ENCODE measurements at regions not wholly inside any gene's neighbourhood (a gene's known extent, or its start where the extent isn't known, plus 50 kb on each side); places are given as distances from the start of the nearest gene placed in this dataset.
"Not testable (repeated sequence)": the region's sequence is repeated elsewhere in the genome, so short reads cannot be mapped to it uniquely, and the experiment has no call there.

- DNase-seq (ENCODE audit: low read depth in 2 of 3, low spot score in 1 of 3): no peak
Observed at GRCh38 chr12:31906557-31907301, 52.5 kb upstream of the RESF1 start.

GRCh38 chr12:31903025-31903424, 56.2 kb upstream of the RESF1 start:
- no peak for DNase-seq (ENCODE audit: low read depth in 2 of 3, low spot score in 1 of 3)

GRCh38 chr12:31900271-31900670, 58.9 kb upstream of the RESF1 start:
- DNase-seq (ENCODE audit: low read depth in 2 of 3, low spot score in 1 of 3): no peak

DNA sequence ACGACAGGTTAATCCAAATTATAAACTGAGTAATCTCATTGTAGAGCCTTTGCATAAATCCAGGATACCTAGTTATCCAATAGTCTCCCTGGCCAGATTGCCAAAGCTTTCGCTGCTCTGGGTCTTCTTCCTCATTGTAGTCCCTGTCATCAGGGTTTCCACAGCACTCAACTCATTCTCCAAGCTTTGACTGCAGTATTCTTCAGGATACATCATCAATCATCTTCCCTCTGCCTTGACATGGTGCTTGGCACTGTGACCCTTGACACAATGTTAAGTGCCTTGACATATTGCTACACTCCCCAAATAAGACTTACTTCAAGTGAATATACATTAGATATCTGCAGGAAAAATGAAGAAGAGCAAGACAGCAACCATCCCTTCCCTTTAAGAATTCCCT, 60.1 kb upstream of the RESF1 start:
- DNase-seq (ENCODE audit: low read depth in 2 of 3, low spot score in 1 of 3): no peak

- DNase-seq (ENCODE audit: low read depth in 2 of 3, low spot score in 1 of 3): no peak
Observed at GRCh38 chr12:31897781-31898503, 61.3 kb upstream of the RESF1 start.

GRCh38 chr12:31897092-31897491, 62.1 kb upstream of the RESF1 start:
- not testable (repeated sequence) for DNase-seq (ENCODE audit: low read depth in 2 of 3, low spot score in 1 of 3)

GRCh38 chr12:31896514-31897039, 62.6 kb upstream of the RESF1 start:
- peak; percentile 77 to 91 (median 79) for DNase-seq (ENCODE audit: low read depth in 2 of 3, low spot score in 1 of 3)

DNA sequence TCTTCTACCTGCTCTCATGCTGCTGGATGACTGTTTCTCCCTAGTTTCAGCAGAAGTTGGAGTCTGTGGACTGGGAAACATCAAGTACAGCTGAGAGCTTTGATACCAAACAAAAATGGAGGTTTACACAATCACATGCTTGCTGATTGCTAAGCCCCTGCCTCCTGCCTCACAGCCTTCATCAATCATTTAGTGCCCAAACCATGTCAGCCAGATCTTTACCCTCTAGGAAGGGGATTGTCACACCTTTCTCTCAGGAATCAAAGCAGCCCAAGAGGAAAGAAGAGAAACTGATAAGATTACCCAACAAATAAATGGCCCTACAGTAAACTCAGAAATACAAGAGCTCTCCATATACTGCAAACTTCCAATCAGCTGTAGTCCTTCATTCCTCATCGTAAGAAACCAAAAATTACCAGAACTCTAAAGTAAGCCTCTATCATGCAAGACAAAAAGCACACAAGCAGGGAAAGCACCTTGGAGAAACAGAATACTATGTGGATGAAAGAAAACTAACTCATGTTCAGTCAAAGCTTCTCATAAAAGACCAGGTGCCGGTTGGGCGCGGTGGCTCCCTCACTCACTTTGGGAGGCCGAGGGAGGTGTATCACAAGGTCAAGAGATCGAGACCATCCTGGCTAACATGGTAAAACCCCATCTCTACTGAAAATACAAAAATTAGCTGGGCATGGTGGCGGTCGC, 63.6 kb upstream of the RESF1 start:
- no peak for DNase-seq (ENCODE audit: low read depth in 2 of 3, low spot score in 1 of 3)

DNA sequence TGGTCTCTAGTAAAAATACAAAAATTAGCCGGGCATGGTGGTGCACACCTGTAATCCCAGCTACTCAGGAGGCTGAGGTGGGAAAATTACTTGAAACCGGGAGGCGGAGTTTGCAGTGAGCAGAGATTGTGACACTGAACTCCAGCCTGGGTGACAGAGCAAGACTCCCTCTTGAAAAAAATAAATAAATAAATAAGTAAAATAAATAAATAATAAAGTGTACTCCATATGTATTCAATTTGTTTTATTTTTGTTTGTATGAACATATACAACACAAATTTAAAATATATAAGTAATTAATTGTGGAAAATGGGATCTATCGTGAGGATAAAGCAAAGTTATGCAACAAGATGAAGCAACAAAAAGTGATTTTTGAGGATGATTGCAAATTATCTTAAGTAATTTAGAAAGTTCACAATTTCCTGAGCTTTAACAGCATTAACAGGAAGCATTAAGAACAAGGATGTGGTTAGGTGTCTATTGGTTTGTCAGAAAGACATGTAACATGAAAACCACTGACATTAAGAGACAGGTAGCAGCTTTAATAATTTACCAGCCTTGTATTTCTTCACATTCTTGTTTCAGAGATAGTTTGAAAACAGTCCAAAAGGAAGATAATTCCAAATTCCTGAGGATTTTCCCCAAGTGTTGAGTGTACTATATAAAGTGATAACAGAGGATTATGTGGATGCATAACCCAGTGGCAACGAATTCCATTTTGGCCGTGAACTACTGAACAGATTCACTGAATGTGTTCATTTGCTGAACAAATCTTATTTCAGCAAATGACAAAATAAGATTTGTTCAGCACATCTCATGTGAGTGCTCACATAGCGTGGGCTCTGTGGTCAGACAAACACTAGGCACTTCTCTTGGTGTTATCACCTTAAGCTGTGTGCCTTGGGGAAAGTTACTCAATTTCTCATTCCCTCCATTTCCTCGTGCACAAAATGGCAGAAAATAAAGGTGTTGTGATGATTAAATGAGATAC, 68.6 kb upstream of the RESF1 start:
- no peak for DNase-seq (ENCODE audit: low read depth in 2 of 3, low spot score in 1 of 3)

GRCh38 chr12:31887109-31887811, 72.0 kb upstream of the RESF1 start:
- DNase-seq (ENCODE audit: low read depth in 2 of 3, low spot score in 1 of 3): no peak

- DNase-seq (ENCODE audit: low read depth in 2 of 3, low spot score in 1 of 3): not testable (repeated sequence)
Observed at GRCh38 chr12:31882682-31883081, 76.5 kb upstream of the RESF1 start.

GRCh38 chr12:31880340-31880739, 78.9 kb upstream of the RESF1 start:
- DNase-seq (ENCODE audit: low read depth in 2 of 3, low spot score in 1 of 3): no peak

- DNase-seq (ENCODE audit: low read depth in 2 of 3, low spot score in 1 of 3): no peak
Observed at GRCh38 chr12:31877884-31878283, 81.3 kb upstream of the RESF1 start.

DNA sequence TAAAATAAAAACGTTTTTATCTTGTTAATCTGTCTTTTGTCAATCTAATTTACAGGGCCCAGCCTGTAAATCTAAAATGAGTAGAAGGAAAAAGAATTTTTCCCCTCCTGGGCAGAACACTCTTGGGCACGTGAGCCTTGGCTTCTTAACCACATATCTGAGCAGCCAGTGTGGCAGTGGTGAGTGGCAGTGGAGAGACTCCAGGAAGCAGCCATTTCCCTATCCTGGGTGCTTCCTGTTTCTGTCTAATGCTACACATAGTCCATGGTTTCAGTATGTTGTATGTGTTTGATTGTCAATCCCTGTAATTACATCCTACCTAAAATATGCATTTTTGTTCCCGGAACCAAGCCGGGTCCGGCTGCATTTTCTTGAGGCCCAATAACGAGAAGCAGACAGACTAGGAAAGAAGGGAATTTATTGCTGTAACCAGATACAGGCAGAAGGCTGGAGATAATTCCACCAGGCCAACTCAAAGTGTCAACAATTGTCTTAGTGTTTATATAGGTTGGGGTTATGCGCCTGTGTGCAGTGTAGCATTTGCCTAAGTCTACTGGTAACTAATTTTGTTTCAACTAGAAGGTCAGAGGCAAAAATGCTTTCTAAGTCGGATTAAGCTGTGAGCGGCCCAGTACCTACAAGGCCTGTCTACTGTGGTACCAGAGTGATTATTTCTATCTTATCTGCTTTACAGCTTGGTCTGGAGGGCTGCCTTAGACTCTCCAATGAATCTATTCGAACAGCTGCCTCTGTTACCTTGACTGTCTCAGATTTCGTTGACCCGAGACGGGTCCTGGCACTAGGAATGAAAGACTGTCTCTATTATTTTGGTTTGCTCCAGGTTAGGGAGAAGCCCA, 82.4 kb upstream of the RESF1 start:
- DNase-seq (ENCODE audit: low read depth in 2 of 3, low spot score in 1 of 3): no peak

GRCh38 chr12:31875609-31875964, 83.6 kb upstream of the RESF1 start:
- DNase-seq (ENCODE audit: low read depth in 2 of 3, low spot score in 1 of 3): no peak

GRCh38 chr12:31874961-31875608, 84.1 kb upstream of the RESF1 start:
- DNase-seq (ENCODE audit: low read depth in 2 of 3, low spot score in 1 of 3): peak; percentile 44 to 54 (median 51)

GRCh38 chr12:31872831-31873604, 86.2 kb upstream of the RESF1 start:
- DNase-seq (ENCODE audit: low read depth in 2 of 3, low spot score in 1 of 3): no peak

- DNase-seq (ENCODE audit: low read depth in 2 of 3, low spot score in 1 of 3): no peak
Observed at GRCh38 chr12:31869972-31870371, 89.2 kb upstream of the RESF1 start.

Data from stimulated activated CD4-positive, alpha-beta T cell treated with anti-CD3 and anti-CD28 coated beads, Interleukin-12 subunit alpha, Interleukin-12 subunit beta, amount 100 ng/mL, for 48 hours (primary cell).